ENCODE measurements at regions not wholly inside any gene's neighbourhood (a gene's known extent, or its start where the extent isn't known, plus 50 kb on each side); places are given as distances from the start of the nearest gene placed in this dataset.
"Not testable (repeated sequence)": the region's sequence is repeated elsewhere in the genome, so short reads cannot be mapped to it uniquely, and the experiment has no call there.

- no peak for DNase-seq (ENCODE audit: low read depth)
These were observed 55.0 kb upstream of the IL33 start for GRCh38 chr9:6160579-6160978.

GRCh38 chr9:6153425-6153824, 62.2 kb upstream of the IL33 start:
- DNase-seq (ENCODE audit: low read depth) = no peak

DNA sequence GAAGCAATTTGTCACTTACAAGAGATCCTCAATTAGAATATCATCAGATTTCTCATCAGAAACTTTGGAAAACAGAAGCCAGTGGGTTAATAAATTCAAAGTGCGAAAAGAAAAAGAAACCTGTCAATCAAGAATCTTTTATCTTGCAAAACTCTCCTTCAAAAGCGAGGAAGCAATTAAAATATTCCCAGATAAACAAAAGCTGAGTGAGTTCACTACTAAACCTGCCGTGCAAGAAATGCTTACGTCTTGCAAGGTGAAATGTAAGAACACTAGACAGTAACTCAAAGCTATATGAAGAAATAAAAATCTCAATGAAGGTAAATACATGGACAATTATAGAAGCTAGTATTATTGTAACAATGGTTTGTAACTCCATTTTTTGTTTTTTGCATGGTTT, 62.8 kb upstream of the IL33 start:
- DNase-seq (ENCODE audit: low read depth) = no peak

- no peak for DNase-seq (ENCODE audit: low read depth)
These were observed 65.1 kb upstream of the IL33 start for GRCh38 chr9:6150483-6150882.

GRCh38 chr9:6149315-6149714, 66.3 kb upstream of the IL33 start:
- DNase-seq (ENCODE audit: low read depth) = no peak

DNA sequence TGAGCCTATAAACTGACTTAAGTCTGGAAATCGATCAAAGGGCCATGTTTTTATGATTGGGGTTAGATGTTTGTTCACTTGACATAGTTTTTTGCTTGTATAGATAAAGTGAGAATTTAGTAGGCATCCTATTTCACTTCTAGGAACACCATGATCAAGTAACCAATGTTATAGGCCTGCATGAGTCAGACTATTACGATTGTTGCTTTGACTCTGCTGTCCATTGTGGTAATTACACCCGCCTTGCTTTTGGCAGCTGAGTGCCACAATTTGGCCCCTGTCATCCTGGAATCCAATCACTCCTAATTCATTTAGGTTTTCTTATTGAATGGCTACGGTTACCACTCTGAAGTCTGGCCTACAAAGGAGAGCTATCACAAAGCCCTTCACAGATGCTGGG, 67.8 kb upstream of the IL33 start:
- DNase-seq (ENCODE audit: low read depth) = no peak

- no peak for DNase-seq (ENCODE audit: low read depth)
These were observed 70.7 kb upstream of the IL33 start for GRCh38 chr9:6144947-6145346.

- DNase-seq (ENCODE audit: low read depth) = no peak
These were observed 72.7 kb upstream of the IL33 start for GRCh38 chr9:6142799-6143454.

DNA sequence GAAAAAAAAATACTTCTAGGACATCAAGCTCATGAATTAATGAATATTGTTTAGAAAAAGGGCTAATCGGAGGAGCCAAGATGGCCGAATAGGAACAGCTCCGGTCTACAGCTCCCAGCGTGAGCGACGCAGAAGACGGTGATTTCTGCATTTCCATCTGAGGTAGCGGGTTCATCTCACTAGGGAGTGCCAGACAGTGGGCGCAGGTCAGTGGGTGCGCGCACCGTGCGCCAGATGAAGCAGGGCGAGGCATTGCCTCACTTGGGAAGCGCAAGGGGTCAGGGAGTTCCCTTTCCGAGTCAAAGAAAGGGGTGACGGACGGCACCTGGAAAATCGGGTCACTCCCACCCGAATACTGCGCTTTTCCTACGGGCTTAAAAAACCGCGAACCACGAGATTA, 79.8 kb upstream of the IL33 start:
- DNase-seq (ENCODE audit: low read depth) = not testable (repeated sequence)

DNA sequence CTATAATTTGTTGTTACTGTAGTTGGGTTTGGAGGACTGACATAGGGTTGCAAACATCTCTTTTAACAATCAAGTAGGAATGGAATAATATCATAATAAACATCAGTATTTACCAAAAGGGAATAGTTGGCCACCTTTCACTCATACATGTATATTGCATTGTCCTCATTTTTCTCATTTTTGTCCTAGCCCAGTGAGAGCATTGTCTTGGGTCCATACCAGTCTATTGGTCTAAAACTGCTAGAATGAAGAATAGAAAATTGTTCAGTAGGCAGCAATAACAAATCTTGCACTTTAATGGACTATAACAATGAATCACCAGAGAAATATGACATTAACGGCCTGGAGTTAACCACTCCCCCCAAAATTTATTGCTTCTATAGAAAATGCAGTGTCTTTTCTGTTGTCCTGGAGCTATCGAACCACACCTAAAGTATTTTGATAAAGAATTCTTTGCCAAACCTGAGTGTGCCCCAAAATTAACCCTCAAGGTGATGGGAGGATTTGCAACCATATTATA, 80.9 kb upstream of the IL33 start:
- DNase-seq (ENCODE audit: low read depth) = no peak

DNA sequence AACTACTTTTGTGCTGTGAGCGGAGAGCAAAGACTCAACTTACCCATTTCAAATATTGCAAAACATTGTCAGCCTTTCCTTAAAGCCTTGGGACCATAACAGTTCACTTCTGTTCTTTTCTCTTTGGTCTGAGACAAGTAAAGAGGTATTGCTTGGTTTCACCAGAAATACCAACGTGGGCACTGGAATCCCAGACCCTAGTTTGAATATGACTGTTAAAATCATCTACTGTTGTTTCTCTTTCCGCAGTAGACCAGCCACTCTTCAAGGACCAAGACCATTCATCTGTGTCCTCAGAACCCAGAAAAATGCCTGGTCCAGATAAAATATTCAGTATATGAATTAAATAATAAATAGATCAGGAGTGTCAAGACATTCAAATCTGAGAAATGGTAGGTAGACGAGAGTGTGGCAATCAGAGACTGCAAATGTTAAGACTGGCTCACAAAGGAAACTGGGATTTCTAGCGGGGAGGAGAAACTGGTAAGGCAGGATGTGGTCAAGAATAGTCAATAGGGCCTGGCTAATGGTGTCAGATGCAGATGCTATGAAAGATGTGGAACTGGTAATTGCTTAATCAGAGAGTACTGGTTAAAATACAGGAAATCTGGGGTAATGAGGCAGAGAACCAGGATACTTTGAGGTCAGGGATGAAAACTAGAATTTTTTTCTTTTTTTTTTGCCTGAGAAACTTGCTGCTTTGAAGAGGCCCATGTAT, 82.1 kb upstream of the IL33 start:
- no peak for DNase-seq (ENCODE audit: low read depth)

GRCh38 chr9:6132650-6133049, 83.0 kb upstream of the IL33 start:
- DNase-seq (ENCODE audit: low read depth) = no peak

DNA sequence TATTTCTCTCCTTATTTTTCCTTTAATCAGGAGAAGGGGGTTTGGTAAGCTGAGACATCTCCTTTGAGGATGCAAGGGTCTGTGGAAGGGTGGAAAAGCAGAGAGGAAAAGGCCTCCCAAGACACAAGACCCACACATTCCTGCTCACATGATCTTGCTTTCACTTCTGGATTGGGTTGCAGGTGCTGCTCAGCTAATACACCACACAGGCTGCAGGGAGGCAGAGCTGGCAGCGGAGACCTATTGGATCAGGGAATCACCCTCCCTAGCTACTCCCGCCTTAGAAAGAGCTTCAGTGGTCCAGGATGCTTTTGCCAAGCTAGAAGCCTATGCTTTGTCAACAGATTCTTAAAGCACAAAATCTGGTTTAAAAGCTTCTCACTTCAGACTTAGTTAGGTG, 87.6 kb upstream of the IL33 start:
- DNase-seq (ENCODE audit: low read depth) = no peak

- DNase-seq (ENCODE audit: low read depth) = no peak
These were observed 89.2 kb upstream of the IL33 start for GRCh38 chr9:6126377-6126776.

GRCh38 chr9:6123416-6123815, 92.2 kb upstream of the IL33 start:
- DNase-seq (ENCODE audit: low read depth) = no peak

DNA sequence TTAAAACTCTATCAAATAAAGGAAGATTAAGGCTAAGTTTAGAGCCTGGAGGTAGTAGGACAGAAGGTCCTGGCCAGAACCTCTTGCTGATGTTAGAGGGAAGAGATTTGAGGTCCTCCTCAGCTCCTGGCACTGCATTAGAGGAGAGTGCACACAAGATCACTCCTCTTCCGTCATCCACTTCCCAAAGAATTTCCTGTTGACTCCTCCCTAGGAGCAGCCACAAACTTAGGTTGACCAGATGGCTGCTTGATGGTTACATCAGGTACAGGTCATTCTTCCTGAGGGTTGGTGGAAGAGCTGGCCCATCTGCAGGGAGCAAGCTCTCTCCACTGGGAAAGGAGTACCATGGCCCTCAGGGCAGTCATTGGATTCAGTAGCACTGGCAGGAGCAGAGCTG, 93.9 kb upstream of the IL33 start:
- no peak for DNase-seq (ENCODE audit: low read depth)

GRCh38 chr9:6114424-6114823, 99.0 kb upstream of the RANBP6 start:
- no peak for DNase-seq (ENCODE audit: low read depth)

- no peak for DNase-seq (ENCODE audit: low read depth)
These were observed 98.4 kb upstream of the RANBP6 start for GRCh38 chr9:6113819-6114218.

DNA sequence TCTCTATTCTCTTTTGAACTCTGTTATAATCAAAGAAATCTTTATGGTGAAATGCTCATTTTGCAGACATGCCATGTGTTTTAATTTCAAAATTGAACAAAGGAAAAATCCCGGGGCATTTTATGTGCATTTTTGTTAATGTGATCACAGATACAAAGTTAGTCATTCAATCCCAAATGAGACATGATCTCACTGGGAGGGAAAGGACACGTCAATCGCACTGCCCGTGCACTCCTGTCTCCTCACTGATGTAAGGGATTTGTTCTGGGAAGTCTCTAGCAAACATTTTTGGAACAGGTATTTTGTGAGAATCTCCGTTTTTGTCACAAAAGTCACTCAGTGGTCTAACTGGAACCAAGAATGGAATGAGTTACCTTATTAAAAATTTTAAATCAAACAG, 97.9 kb upstream of the RANBP6 start:
- no peak for DNase-seq (ENCODE audit: low read depth)

- no peak for DNase-seq (ENCODE audit: low read depth)
These were observed 94.6 kb upstream of the RANBP6 start for GRCh38 chr9:6109986-6110385.

DNA sequence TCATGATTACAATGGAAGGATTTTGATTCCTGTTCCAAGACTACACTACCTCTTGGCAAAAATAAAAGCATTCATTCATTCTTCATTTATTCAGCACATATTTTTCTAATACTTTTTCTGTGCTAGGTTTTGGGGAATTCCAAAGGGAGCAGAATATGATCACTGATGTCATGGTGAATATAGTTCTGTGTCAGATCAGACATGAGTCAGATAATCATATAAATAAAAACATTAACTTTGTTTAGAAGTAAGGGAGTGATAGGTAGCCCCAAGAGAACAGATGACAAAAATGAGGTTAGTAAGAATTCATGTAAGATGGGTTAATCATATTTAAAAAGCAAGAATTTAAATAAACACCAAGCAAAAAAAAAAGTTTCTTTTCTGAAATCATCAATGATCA, 94.1 kb upstream of the RANBP6 start:
- no peak for DNase-seq (ENCODE audit: low read depth)

- DNase-seq (ENCODE audit: low read depth) = no peak
These were observed 91.4 kb upstream of the RANBP6 start for GRCh38 chr9:6106711-6107339.

- DNase-seq (ENCODE audit: low read depth) = no peak
These were observed 90.3 kb upstream of the RANBP6 start for GRCh38 chr9:6105738-6106137.

Measured in activated T-cell treated with anti-CD3 and anti-CD28 coated beads for 24 hours (primary cell).